ENCODE measurements at regions not wholly inside any gene's neighbourhood (a gene's known extent, or its start where the extent isn't known, plus 50 kb on each side); places are given as distances from the start of the nearest gene placed in this dataset.

DNA sequence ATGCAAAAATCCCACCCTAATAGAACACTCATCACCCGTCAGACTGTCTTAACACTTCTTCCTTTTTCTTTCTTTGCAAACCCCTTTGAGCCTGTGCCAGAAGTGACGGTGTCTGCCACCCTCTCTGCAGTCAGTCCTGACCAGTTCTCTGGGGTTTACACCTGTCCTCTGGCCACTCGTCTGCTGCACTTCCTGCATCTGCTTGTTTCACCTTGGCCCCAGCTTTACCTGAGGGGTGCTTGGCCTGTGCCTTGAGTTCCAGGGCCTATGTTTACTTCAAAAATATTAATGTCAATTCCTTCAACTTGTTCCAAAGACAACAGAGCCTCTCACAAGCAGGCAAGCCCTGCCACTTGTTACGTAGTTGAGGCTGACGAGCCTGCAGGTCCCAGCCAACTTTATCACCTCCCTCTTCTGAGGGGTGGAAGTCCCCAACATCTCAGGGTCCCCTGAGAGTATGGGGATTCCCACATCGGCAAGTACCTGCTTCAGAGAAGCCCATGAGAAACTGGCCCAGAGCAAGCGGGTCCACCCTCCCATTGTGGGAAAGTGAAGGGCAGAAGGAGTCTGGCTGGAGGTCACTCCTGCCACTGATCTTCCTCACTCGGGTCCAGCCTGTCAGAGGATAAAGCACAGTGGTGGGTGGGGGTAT, 205.4 kb downstream of the DAD1 start:
- WGBS, 2 donors (ENCODE audit: low coverage in 1 of 2), result 67 to 68% methylated on average over 1 to 8 of the region's 8 CpGs
- TF ChIP-seq EP300 (IDR thresholded peaks at IDR 0.05; ENCODE audit: low read depth), result no peak
- TF ChIP-seq, protein P1, sequence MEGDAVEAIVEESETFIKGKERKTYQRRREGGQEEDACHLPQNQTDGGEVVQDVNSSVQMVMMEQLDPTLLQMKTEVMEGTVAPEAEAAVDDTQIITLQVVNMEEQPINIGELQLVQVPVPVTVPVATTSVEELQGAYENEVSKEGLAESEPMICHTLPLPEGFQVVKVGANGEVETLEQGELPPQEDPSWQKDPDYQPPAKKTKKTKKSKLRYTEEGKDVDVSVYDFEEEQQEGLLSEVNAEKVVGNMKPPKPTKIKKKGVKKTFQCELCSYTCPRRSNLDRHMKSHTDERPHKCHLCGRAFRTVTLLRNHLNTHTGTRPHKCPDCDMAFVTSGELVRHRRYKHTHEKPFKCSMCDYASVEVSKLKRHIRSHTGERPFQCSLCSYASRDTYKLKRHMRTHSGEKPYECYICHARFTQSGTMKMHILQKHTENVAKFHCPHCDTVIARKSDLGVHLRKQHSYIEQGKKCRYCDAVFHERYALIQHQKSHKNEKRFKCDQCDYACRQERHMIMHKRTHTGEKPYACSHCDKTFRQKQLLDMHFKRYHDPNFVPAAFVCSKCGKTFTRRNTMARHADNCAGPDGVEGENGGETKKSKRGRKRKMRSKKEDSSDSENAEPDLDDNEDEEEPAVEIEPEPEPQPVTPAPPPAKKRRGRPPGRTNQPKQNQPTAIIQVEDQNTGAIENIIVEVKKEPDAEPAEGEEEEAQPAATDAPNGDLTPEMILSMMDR (IDR thresholded peaks at IDR 0.05), result no peak
- no peak for TF ChIP-seq POLR2A (IDR thresholded peaks at IDR 0.05)
- no peak for TF ChIP-seq POLR2AphosphoS5 (IDR thresholded peaks at IDR 0.05)
- peak; percentile 28 for DNase-seq
- peaks cover 0 to 9% (median 4%) of the 10 kb centered on the region in 4 donors for H3K4me1 ChIP-seq
- intact Hi-C loops (cut with DNase I; ENCODE audit: low total_unique reads) (loop anchor here (10.0 kb wide), 1 partner anchor 69 kb away; no protein-coding TSS in a partner anchor), in situ Hi-C loops (cut with MboI; ENCODE audit: low pct_ligation_motif_present in 1 of 4, low pct_unique_long_range_greater_than_20kb in 1 of 4, low sequenced_read_pairs in 3 of 4) (loop anchor here in 2 of 4 donors (10.0 to 25.0 kb wide), 2 partner anchors 91 to 179 kb away; no protein-coding TSS in a partner anchor)
- no peaks in the 10 kb centered on the region for H3K9me3 ChIP-seq
- H3K27me3 ChIP-seq, result peaks cover 5% of the 10 kb centered on the region
- H3K36me3 ChIP-seq, result no peaks in the 10 kb centered on the region
- no peak overlapping the region for H3K4me3 ChIP-seq
- no peak overlapping the region for H3K27ac ChIP-seq

DNA sequence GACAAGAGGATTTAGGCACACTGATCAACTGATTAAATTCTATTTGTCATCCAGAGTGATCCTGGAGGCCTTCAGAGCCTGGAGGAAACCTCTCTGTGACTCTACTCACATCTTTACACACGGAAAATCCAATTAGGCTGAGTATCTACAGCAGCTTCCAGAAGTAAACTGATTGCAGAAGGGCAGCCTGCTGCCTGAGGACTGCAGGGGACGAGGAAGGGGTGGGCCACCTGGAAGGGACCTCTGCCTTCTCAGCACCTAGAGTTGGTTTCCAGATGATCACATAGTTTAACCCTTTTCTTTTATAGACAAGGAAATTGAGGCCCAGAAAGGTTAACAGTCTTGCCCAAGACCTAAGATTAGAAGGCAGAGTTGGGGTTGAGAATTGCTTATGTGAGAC, 206.1 kb downstream of the DAD1 start:
- in situ Hi-C loops (cut with MboI; ENCODE audit: low pct_ligation_motif_present in 1 of 4, low pct_unique_long_range_greater_than_20kb in 1 of 4, low sequenced_read_pairs in 3 of 4) (loop anchor here in 2 of 4 donors (10.0 to 25.0 kb wide), 2 partner anchors 92 to 179 kb away; no protein-coding TSS in a partner anchor), intact Hi-C loops (cut with DNase I; ENCODE audit: low total_unique reads) (loop anchor here (10.0 kb wide), 1 partner anchor 68 kb away; no protein-coding TSS in a partner anchor)
- WGBS, 2 donors (ENCODE audit: low coverage in 1 of 2), result 85% methylated on average over 2 of the region's 2 CpGs; no CpG with 5 or more reads in 1 of the 2 donors
- no peak overlapping the region for H3K27ac ChIP-seq
- TF ChIP-seq, protein P1 (IDR thresholded peaks at IDR 0.05), result no peak
- TF ChIP-seq EP300 (IDR thresholded peaks at IDR 0.05; ENCODE audit: low read depth) (no peak), POLR2AphosphoS5 (IDR thresholded peaks at IDR 0.05) (no peak), POLR2A (IDR thresholded peaks at IDR 0.05) (no peak)
- no peak overlapping the region for H3K4me3 ChIP-seq
- no peaks in the 10 kb centered on the region for H3K9me3 ChIP-seq
- H3K27me3 ChIP-seq, result peaks cover 2% of the 10 kb centered on the region
- H3K36me3 ChIP-seq, result no peaks in the 10 kb centered on the region
- H3K4me1 ChIP-seq, result peaks cover 0 to 9% (median 4%) of the 10 kb centered on the region in 4 donors
- DNase-seq, result no peak

DNA sequence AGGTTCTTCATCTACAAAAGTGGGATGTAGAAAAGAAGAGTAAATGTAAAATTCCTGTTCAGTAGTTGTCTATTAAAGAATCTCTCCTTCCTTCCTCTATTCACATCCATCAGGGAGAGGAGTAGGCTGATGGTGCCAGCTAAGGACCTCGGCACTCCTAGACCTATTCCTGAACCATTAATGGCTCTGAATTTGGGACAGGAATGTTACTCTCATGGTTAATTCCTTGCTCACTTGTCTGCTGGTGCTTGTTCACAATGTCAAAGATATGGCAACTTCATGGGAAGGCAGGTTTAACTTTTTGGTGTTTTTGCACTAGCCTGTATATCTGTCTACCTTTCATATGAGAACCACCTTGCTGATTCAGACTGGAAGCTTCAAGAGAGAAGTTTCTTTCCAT, 206.6 kb downstream of the DAD1 start:
- DNase-seq, result no peak
- Histone ChIP-seq H3K27me3 (no peaks in the 10 kb centered on the region), H3K4me3 (no peak overlapping the region), H3K36me3 (no peaks in the 10 kb centered on the region), H3K9me3 (no peaks in the 10 kb centered on the region), H3K4me1 (peaks cover 0 to 9% (median 4%) of the 10 kb centered on the region in 4 donors), H3K27ac (no peak overlapping the region)
- in situ Hi-C loops (cut with MboI; ENCODE audit: low pct_ligation_motif_present in 1 of 4, low pct_unique_long_range_greater_than_20kb in 1 of 4, low sequenced_read_pairs in 3 of 4) (loop anchor here in 2 of 4 donors (10.0 to 25.0 kb wide), 2 partner anchors 92 to 180 kb away; no protein-coding TSS in a partner anchor), intact Hi-C loops (cut with DNase I; ENCODE audit: low total_unique reads) (loop anchor here (10.0 kb wide), 1 partner anchor 68 kb away; no protein-coding TSS in a partner anchor)
- TF ChIP-seq POLR2A (IDR thresholded peaks at IDR 0.05) (no peak), POLR2AphosphoS5 (IDR thresholded peaks at IDR 0.05) (no peak), EP300 (IDR thresholded peaks at IDR 0.05; ENCODE audit: low read depth) (no peak)
- TF ChIP-seq, protein P1 (IDR thresholded peaks at IDR 0.05), result no peak
- 86% methylated on average over 1 of the region's 1 CpG; no CpG with 5 or more reads in 1 of the 2 donors for WGBS, 2 donors (ENCODE audit: low coverage in 1 of 2)

GRCh38 chr14:22381766-22382165, 207.3 kb downstream of the DAD1 start:
- WGBS, 2 donors (ENCODE audit: low coverage in 1 of 2), result 76 to 93% methylated on average over 2 of the region's 2 CpGs
- no peaks in the 10 kb centered on the region for H3K36me3 ChIP-seq

More at GRCh38 chr14:22381766-22382165, 207.3 kb downstream of the DAD1 start:
- TF ChIP-seq, protein P1 (IDR thresholded peaks at IDR 0.05), result no peak
- no peak for TF ChIP-seq POLR2A (IDR thresholded peaks at IDR 0.05)
- TF ChIP-seq EP300 (IDR thresholded peaks at IDR 0.05; ENCODE audit: low read depth), result no peak
- no peak for TF ChIP-seq POLR2AphosphoS5 (IDR thresholded peaks at IDR 0.05)
- intact Hi-C loops (cut with DNase I; ENCODE audit: low total_unique reads) (loop anchor here (10.0 kb wide), 1 partner anchor 67 kb away; no protein-coding TSS in a partner anchor), in situ Hi-C loops (cut with MboI; ENCODE audit: low pct_ligation_motif_present in 1 of 4, low pct_unique_long_range_greater_than_20kb in 1 of 4, low sequenced_read_pairs in 3 of 4) (loop anchor here in 2 of 4 donors (10.0 to 25.0 kb wide), 2 partner anchors 93 to 181 kb away; no protein-coding TSS in a partner anchor)
- Histone ChIP-seq H3K27ac (no peak overlapping the region), H3K4me1 (peaks cover 0 to 9% (median 4%) of the 10 kb centered on the region in 4 donors), H3K4me3 (no peak overlapping the region), H3K9me3 (no peaks in the 10 kb centered on the region), H3K27me3 (no peaks in the 10 kb centered on the region)
- no peak for DNase-seq
